ENCODE measurements at regions not wholly inside any gene's neighbourhood (a gene's known extent, or its start where the extent isn't known, plus 50 kb on each side); places are given as distances from the start of the nearest gene placed in this dataset.

- H3K4me1 Mint-ChIP-seq (ENCODE audit: low read depth), result no peaks in the 10 kb centered on the region
- H3K27me3 Mint-ChIP-seq (ENCODE audit: low read depth), result no peaks in the 10 kb centered on the region
- no peaks in the 10 kb centered on the region for H3K36me3 Mint-ChIP-seq (ENCODE audit: low read depth)
- DNase-seq (ENCODE audit: low spot score), result no peak
- TF ChIP-seq CTCF (IDR thresholded peaks at IDR 0.05), result no peak
- peaks cover 41% of the 10 kb centered on the region for H3K9me3 Mint-ChIP-seq (ENCODE audit: low read depth)
- H3K4me3 Mint-ChIP-seq (ENCODE audit: unreplicated experiment), result no peak overlapping the region
- H3K27ac Mint-ChIP-seq (ENCODE audit: unreplicated experiment), result no peak overlapping the region
Measured at GRCh38 chrX:75989806-75990590, 182.9 kb upstream of the PBDC1 start.

- Mint-ChIP-seq H3K27me3 (ENCODE audit: low read depth) (no peaks in the 10 kb centered on the region), H3K9me3 (ENCODE audit: low read depth) (peaks cover 65% of the 10 kb centered on the region), H3K4me3 (ENCODE audit: unreplicated experiment) (no peak overlapping the region), H3K36me3 (ENCODE audit: low read depth) (no peaks in the 10 kb centered on the region), H3K27ac (ENCODE audit: unreplicated experiment) (no peak overlapping the region), H3K4me1 (ENCODE audit: low read depth) (no peaks in the 10 kb centered on the region)
- DNase-seq (ENCODE audit: low spot score), result no peak
- TF ChIP-seq CTCF (IDR thresholded peaks at IDR 0.05), result no peak
Measured at GRCh38 chrX:75997692-75998091, 175.2 kb upstream of the PBDC1 start.

GRCh38 chrX:76014321-76014720, 158.5 kb upstream of the PBDC1 start:
- H3K9me3 Mint-ChIP-seq (ENCODE audit: low read depth), result peaks cover 76% of the 10 kb centered on the region
- H3K27ac Mint-ChIP-seq (ENCODE audit: unreplicated experiment), result no peak overlapping the region

GRCh38 chrX:76026292-76026691, 146.6 kb upstream of the PBDC1 start:
- Mint-ChIP-seq H3K36me3 (ENCODE audit: low read depth) (no peaks in the 10 kb centered on the region), H3K27ac (ENCODE audit: unreplicated experiment) (no peak overlapping the region), H3K4me1 (ENCODE audit: low read depth) (no peaks in the 10 kb centered on the region), H3K4me3 (ENCODE audit: unreplicated experiment) (no peak overlapping the region), H3K9me3 (ENCODE audit: low read depth) (peaks cover 36% of the 10 kb centered on the region), H3K27me3 (ENCODE audit: low read depth) (no peaks in the 10 kb centered on the region)
- TF ChIP-seq CTCF (IDR thresholded peaks at IDR 0.05), result no peak
- DNase-seq (ENCODE audit: low spot score), result no peak

More at GRCh38 chrX:76014321-76014720, 158.5 kb upstream of the PBDC1 start:
- Mint-ChIP-seq H3K36me3 (ENCODE audit: low read depth) (no peaks in the 10 kb centered on the region), H3K27me3 (ENCODE audit: low read depth) (no peaks in the 10 kb centered on the region), H3K4me3 (ENCODE audit: unreplicated experiment) (no peak overlapping the region), H3K4me1 (ENCODE audit: low read depth) (no peaks in the 10 kb centered on the region)
- no peak for DNase-seq (ENCODE audit: low spot score)
- TF ChIP-seq CTCF (IDR thresholded peaks at IDR 0.05), result no peak

- Mint-ChIP-seq H3K4me3 (ENCODE audit: unreplicated experiment) (no peak overlapping the region), H3K36me3 (ENCODE audit: low read depth) (no peaks in the 10 kb centered on the region), H3K27ac (ENCODE audit: unreplicated experiment) (no peak overlapping the region), H3K4me1 (ENCODE audit: low read depth) (no peaks in the 10 kb centered on the region), H3K9me3 (ENCODE audit: low read depth) (peaks cover 36% of the 10 kb centered on the region), H3K27me3 (ENCODE audit: low read depth) (no peaks in the 10 kb centered on the region)
- DNase-seq (ENCODE audit: low spot score), result no peak
- no peak for TF ChIP-seq CTCF (IDR thresholded peaks at IDR 0.05)
Measured at GRCh38 chrX:76026751-76027150, 146.1 kb upstream of the PBDC1 start.
